ENCODE measurements at regions not wholly inside any gene's neighbourhood (a gene's known extent, or its start where the extent isn't known, plus 50 kb on each side); places are given as distances from the start of the nearest gene placed in this dataset.

DNA sequence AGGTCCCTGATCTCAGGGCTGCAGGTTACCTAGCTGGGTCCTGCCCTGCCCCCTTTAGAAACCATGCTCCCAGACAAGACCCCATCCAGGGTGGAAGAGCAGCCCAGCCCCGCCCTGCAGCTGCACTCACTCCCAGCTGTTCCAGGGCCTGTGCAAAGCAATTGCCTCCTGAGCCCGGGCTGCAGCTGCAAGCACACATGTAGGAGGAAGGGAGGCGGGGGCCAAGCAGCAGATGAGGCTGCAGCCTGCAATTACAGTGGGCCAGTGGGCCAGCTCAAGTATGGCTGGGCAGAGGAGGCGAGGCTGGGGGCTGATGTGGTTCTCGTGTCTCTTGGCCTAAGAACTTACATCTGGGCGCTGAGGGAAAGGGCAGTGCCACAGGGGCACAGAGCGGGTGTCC, 65.4 kb upstream of the TUBA3E start:
- in situ Hi-C loops (cut with HindIII; ENCODE audit: low pct_unique_long_range_greater_than_20kb, low sequenced_read_pairs), result no loop called here
- Histone ChIP-seq H3K36me3 (ENCODE audit: control insufficient read depth, insufficient read depth, low read length) (no peaks in the 10 kb centered on the region), H3K27ac (ENCODE audit: low read length) (no peak overlapping the region), H3K9me3 (ENCODE audit: control insufficient read depth, insufficient read depth, low read depth, low read length) (no peaks in the 10 kb centered on the region), H3K4me1 (ENCODE audit: control insufficient read depth, insufficient read depth, low read length) (no peaks in the 10 kb centered on the region), H3K27me3 (ENCODE audit: control insufficient read depth, insufficient read depth, low read length) (peaks cover 2% of the 10 kb centered on the region; the same call in 1 of the 2 replicates), H3K4me3 (ENCODE audit: low read depth in 2 of 2, low read length in 2 of 2) (no peak overlapping the region)
- ATAC-seq, result no peak
- intact Hi-C loops (cut with micrococcal nuclease; ENCODE audit: unreplicated experiment), result no loop called here
- BruUV-seq (replicated peaks), result no TSS peak
- no peak for DNase-seq (ENCODE audit: low read depth, low spot score)
- POLR2A ChIA-PET, result no interaction called here
- TF ChIP-seq REST (IDR thresholded peaks at IDR 0.05; ENCODE audit: insufficient read depth in 1 of 2, low read depth in 2 of 2, low read length in 1 of 2) (no peak), SIN3A (IDR thresholded peaks at IDR 0.05; ENCODE audit: borderline replicate concordance, insufficient read depth, low read depth, low read length) (no peak), POLR2AphosphoS5 (IDR thresholded peaks at IDR 0.05; ENCODE audit: low read depth, low read length) (no peak), CTCF (IDR thresholded peaks at IDR 0.05) (no peak), TCF7L2 (IDR thresholded peaks at IDR 0.05; ENCODE audit: low read depth, low read length) (no peak)
- CTCF ChIA-PET, result no interaction called here

DNA sequence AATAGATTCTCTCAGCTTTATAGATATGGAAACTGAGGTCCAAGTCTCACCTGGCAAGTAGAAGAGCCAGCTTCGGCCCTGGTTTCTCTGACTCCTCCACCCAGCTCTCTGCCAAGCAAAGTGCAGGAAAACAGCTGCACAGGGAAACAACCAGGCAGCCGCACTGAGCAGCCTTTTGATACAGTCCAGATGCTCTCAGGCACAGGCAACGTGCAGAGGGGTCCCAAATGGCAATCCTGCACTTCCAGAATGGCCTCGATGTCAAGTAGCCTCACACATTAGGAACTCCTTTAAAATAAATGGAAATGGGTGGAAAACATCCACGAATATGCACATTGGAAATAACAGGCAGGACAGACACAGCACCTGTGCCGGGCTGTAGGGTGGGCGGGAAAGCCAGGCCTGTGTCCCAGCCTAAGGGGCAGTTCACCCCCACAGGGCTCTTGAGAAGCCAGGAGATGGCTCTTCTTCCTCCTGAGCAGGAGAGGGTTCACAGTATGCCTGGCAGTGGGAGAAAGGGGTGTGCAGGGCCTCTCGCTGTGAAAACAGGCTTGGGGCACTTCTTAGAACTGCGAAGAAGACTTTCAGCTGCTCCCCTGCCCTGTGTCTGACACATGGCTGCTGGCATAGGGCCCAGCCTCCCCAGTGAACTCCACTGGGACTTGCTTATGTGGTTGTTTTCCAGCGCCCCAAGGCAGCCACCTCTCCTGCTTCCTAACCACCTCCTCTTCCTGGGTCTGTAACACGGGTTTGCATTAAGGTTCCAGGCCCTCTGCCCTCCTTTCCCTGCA, 63.9 kb upstream of the TUBA3E start:
- BruUV-seq (replicated peaks), result no TSS peak
- no peaks in the 10 kb centered on the region for H3K36me3 ChIP-seq (ENCODE audit: control insufficient read depth, insufficient read depth, low read length)
- H3K4me3 ChIP-seq (ENCODE audit: low read depth in 2 of 2, low read length in 2 of 2), result no peak overlapping the region
- no peak overlapping the region for H3K27ac ChIP-seq (ENCODE audit: low read length)
- ChIA-PET CTCF (no interaction called here), POLR2A (no interaction called here)
- H3K9me3 ChIP-seq (ENCODE audit: control insufficient read depth, insufficient read depth, low read depth, low read length), result no peaks in the 10 kb centered on the region
- in situ Hi-C loops (cut with HindIII; ENCODE audit: low pct_unique_long_range_greater_than_20kb, low sequenced_read_pairs) (no loop called here), intact Hi-C loops (cut with micrococcal nuclease; ENCODE audit: unreplicated experiment) (no loop called here)
- H3K4me1 ChIP-seq (ENCODE audit: control insufficient read depth, insufficient read depth, low read length), result no peaks in the 10 kb centered on the region
- ATAC-seq (no peak; the same call in 1 of the 2 replicates), DNase-seq (ENCODE audit: low read depth, low spot score) (no peak)
- H3K27me3 ChIP-seq (ENCODE audit: control insufficient read depth, insufficient read depth, low read length), result peaks cover 2% of the 10 kb centered on the region; the same call in 1 of the 2 replicates
- TF ChIP-seq POLR2AphosphoS5 (IDR thresholded peaks at IDR 0.05; ENCODE audit: low read depth, low read length), result no peak

GRCh38 chr2:130261099-130261498, 62.9 kb upstream of the TUBA3E start:
- H3K27me3 ChIP-seq (ENCODE audit: control insufficient read depth, insufficient read depth, low read length), result peaks cover 2% of the 10 kb centered on the region; the same call in 1 of the 2 replicates

More at GRCh38 chr2:130261099-130261498, 62.9 kb upstream of the TUBA3E start:
- Histone ChIP-seq H3K4me1 (ENCODE audit: control insufficient read depth, insufficient read depth, low read length) (no peaks in the 10 kb centered on the region), H3K36me3 (ENCODE audit: control insufficient read depth, insufficient read depth, low read length) (no peaks in the 10 kb centered on the region), H3K27ac (ENCODE audit: low read length) (no peak overlapping the region), H3K9me3 (ENCODE audit: control insufficient read depth, insufficient read depth, low read depth, low read length) (no peaks in the 10 kb centered on the region), H3K4me3 (ENCODE audit: low read depth in 2 of 2, low read length in 2 of 2) (no peak overlapping the region)
- ATAC-seq, result no peak
- in situ Hi-C loops (cut with HindIII; ENCODE audit: low pct_unique_long_range_greater_than_20kb, low sequenced_read_pairs), result no loop called here
- BruUV-seq (replicated peaks), result no TSS peak
- intact Hi-C loops (cut with micrococcal nuclease; ENCODE audit: unreplicated experiment), result no loop called here
- TF ChIP-seq POLR2AphosphoS5 (IDR thresholded peaks at IDR 0.05; ENCODE audit: low read depth, low read length) (no peak), TCF7L2 (IDR thresholded peaks at IDR 0.05; ENCODE audit: low read depth, low read length) (no peak), CTCF (IDR thresholded peaks at IDR 0.05) (no peak), REST (IDR thresholded peaks at IDR 0.05; ENCODE audit: insufficient read depth in 1 of 2, low read depth in 2 of 2, low read length in 1 of 2) (no peak), SIN3A (IDR thresholded peaks at IDR 0.05; ENCODE audit: borderline replicate concordance, insufficient read depth, low read depth, low read length) (no peak)
- CTCF ChIA-PET, result no interaction called here
- DNase-seq (ENCODE audit: low read depth, low spot score), result no peak
- POLR2A ChIA-PET, result no interaction called here

Measured in Panc1 (cell line).